Anterior cingulate cortex (tissue), 58 donors: ENCODE measurements at regions not wholly inside any gene's neighbourhood (a gene's known extent, or its start where the extent isn't known, plus 50 kb on each side); places are given as distances from the start of the nearest gene placed in this dataset.

Source experiments
- DNase-seq, 58 donors: peaks; one replicate each; lab custom pipeline; 2025; lab: John Stamatoyannopoulos, UW

GRCh38 chr3:106367496-106367895 is 498.7 kb upstream of the CBLB start:
- no peak for DNase-seq

DNA sequence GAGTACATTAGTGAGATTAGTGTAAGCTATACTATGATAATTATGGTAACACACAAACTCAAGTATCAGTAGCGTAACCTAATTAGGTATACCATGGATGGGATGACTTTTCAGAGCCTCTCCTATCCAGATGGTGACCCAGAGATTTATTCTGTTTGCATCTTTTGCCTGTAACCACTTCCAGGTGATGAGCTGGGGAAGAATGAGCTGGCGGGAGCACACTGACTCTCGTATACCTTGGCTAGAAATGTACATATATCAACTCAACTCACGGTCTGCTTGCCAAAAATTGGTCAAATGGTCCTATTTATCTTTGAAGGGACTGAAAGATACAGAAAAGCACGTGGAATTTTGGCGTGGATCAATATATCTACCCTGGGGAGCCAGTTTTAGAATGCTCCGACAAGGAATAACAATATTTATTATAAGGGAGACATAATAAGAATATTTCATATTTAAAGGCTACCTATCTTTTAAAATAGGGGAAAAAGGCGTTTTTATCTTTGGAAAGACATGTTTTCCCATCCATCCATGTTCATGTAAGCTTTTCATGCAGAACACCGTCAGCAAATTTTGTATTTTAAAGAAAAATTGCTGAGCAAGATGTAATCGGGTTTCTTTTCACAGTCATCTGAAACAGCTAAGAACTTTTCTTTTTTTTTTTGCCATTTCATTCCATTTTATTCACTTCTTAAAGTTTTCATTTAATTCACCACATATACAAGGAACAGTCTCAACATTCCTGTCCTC is 502.6 kb upstream of the CBLB start:
- no peak for DNase-seq

DNA sequence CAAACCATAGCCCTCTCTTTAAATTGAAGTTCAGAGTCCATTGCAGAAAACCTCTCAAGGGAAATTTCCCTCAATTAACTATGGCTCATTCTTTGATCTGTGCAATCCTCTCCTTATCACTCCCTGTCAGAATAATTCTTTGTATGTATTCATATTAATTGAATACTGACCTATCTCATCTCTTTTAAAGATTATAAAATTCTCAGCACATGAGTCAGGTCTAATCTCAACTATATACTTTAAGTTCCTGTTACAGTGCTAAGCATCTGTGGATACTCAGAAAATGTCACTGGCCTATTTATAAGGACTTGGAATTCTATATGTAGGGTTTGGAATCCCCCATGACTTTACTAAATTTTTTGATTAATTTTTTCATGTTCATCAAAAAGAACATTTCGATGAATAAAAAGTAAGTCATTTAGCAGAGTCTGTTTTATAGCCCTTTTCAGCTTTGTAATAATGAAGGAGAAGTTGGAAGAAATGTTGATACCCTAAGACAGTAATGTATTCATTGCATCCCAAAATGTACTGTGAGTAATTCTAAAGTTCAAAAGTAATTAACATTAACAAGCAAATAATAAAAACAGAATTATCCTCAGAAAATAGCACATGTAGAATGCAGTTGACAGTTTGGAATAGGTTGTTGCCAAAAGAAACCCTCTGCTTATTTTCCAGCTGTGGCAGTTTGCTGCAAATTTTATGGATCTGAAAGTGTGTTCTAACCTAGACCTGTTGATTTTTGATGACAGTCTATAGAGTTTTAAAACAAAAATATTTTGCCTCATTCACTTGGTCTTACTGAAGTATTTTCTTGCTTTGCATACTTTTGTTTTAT is 503.4 kb upstream of the CBLB start:
- no peak for DNase-seq

DNA sequence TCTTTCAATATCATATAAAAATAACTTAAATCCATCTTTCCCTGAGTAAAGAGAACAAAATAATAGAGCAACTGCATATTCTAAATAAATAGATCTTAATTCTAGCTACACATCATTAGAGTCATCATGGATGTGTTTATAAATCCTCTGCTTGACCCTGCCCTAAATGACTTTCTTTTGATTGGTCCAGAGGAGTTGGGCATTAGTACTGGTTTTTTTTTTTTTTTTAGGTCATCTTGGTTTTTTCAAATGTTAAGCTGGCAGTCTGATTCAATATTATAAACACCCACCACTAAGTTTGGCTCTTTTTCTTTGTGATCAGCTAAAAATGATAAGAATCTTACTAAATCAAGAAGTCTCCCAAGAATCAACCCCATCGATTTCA is 504.0 kb upstream of the CBLB start:
- no peak for DNase-seq

DNA sequence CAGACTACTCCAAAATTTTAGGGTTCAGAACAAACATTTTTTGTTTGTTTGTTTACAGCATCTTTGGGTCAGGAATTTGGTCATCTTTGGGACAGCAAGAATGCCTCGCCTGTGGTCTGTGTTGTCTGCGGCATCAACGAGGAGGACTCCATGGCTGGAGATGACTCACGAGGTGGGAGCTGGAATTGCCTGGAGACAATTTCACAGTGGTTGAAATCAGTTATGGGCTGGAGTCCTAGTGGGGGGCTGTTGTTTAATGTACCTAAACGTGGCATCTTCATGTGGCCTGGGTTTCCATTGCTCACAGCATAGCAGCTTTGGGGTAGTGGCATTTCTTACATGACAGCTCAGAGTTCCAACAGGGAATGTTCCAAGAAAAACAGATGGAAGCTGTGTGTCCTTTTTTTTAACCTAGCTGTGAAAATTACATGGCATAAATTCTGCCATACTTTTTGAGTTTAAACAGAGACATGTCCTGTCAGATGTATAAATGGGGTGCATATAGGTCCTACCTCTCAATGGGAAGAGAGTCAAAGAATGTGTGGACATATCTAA is 507.3 kb upstream of the CBLB start:
- DNase-seq: peak in 1 of 58 donors; percentile 0

DNA sequence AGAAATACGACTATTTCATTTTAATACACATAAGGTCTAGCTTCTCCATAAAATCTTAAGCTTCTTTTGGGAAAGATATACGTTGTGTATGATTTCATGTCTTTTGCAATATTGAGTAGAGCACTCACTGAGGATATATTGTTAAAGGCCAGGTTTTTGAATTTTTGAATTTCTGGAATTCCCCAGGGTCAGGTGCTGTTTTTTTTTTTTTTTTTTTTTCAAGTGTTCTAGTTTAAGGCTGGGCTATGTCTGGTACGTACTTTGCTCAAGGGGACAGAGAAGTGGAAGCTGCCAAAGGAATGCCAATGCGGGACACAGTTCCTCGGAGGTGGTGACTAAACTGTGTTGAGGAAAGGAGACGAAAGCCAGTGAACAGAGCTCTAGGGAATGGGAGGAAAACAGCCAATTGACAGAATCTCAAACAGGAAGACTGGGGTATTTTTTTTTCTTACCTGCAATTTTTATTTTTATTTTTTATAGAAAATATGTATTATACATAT is 510.5 kb upstream of the CBLB start:
- DNase-seq: no peak

DNA sequence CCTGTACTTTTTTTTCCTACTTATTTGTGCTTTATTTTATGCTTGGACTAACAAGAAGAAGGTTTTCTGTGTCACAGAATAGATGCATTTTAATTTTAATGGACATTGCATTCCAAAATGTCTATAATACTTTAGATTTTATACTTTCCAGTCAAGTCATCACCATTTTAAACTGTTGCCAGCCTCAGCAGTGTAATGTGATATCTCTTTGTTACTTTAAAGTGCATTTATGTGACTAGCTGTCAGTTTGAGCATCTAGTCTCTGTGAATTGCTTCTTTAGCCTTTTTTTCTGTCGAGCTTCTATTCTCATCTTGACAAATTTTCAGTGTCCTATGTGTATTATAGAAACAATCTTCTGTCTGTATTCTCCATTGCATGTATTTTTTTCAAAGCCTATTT is 511.4 kb upstream of the CBLB start:
- no peak for DNase-seq

- DNase-seq: no peak
These were observed 512.6 kb upstream of the CBLB start for GRCh38 chr3:106381286-106381938.

DNA sequence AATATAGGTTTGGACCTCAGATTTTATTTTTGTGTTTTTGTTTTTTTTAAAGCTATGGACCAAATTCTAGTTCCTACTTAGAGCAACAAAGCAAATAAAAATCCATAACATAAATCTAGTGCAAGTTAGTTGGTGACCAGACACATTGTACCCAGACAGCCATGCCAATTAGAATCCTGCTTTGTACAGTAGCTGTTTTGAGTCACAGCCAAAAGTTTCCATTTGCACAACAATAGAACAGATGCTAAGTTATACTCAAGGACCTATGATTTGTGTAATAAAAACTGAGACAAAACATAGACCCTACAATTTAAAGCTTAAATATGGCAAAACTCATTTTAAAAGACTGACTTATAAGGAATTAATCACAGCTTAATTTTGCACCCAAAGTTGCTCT is 513.1 kb upstream of the CBLB start:
- no peak for DNase-seq

DNA sequence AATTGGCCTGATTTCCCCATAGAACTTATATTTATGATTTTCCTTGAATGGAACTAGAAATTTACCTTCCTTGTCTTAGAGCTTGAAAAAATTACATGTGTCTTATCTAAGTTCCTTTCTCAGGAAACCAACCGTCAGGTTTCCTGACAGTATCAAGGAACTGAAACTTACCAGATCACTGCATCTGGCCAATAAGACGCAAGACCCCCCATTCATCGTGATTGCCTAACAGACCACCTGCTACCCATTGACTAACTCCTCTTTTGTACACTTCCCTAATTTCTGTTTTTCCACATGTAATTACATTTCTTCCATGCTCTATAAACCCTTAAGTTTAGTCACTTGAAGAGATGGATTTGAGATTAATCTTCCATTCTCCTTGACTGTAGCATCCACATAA is 517.2 kb upstream of the CBLB start:
- DNase-seq: no peak

DNA sequence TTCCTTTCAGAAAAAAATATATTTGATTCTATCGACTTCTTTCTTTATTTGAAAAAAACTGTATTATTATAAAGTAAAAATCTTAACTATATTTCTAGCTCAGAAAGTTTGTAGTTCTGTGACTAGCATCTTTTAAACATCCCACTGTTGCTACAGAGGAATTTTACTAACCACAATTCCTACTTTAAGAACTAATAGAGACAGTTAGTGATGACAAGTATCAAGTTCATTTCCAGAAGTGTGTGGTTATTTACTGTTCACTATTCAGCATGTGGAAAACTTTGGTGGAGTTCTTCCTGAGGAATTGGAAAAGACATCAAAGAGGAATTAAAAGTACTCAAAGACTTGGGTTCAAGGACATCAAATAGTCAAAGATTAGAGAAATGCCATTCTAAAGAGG is 524.1 kb upstream of the CBLB start:
- no peak for DNase-seq

GRCh38 chr3:106397006-106397405 is 528.2 kb upstream of the CBLB start:
- no peak for DNase-seq

DNA sequence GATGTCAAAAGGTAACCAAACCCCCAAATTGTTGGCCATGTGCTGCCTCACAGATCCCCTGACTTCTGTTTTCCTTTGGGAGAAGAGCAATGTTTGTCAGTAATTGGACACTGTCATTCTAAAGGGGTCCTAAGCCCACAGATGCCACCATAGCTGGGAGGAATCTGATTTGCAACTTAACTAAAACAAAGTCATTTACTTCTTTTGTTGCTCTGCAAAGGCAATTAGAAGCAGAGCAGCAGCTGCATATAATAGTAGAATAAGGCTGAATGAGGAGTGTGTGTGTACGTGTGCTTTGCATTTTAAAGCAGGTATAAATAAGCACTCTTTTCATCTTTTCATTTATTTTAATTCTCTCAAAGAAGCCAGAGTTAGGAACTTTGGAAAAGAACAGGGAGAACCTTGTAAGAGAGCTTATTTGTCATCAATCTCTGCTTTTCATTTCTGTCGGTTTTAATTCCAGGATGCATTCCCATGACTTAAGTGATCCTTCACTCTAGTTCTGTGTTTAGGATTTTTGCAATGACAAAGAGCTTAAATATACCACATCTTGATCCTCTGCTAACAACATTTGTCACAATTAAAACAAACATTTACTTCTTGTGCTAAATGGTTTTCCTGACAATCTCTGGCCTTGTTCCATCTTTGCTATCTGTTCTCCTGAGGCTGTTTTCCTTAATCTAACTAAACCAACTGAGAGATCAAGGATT is 530.2 kb upstream of the CBLB start:
- DNase-seq: no peak

DNA sequence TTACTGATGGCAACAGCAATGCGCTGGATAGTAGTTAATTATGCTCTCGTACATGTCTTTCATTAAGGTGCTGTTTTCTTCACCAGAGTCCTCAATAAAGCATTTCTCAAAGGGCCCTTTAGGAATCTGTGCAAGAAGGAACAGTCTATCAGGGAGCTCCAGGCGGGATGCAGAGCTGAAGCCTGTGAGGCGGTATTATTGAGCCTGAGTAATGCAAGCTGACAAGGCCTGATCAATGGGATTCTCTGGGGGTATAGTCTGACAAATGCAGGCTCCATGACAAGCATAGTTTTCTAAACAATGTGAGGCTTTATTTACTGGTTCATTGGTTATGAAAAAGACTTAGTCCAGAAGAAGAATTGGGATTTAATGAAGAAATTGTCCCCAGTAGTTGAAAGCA is 530.9 kb upstream of the CBLB start:
- peak in 1 of 58 donors; percentile 2 for DNase-seq

DNA sequence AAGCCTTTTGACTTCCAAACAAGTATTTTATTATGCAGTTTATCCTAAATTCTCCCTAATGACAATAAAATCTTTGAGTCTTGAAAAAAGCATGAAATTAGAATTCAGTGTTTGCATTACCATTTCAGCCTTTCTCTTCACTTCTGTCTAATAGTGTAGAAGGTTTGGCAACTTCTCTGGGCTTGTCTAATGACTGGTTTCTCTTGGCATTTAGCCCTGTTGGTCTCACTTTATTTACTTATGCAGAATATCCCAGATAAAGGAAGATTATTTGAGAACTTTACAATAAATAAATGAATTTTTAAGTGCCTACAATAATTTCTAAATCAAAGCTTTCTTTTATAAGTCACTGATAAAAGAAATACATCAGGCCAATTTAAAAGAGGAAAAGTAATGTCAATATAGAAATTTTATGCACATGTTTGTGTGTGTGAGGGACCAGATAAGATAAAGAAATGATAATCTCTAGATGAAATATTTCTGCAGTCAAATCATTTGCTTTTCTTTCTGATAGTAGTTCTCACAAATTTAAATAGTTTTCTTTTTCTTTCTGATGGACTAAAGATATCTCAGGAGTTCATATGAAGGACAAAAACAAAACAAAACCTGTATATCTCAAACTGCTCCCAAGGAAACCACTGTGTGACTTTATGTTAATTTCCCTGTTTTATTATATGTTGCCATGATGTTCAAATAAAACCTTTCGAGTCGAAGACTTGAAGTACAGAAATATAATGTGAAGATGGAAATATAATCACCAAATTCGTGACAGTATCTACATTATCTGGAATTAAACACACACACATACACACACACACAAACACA is 533.1 kb upstream of the CBLB start:
- DNase-seq: no peak

GRCh38 chr3:106403371-106404145 is 534.7 kb upstream of the CBLB start:
- DNase-seq: no peak

- no peak for DNase-seq
These were observed 544.9 kb upstream of the CBLB start for GRCh38 chr3:106413683-106414082.

DNA sequence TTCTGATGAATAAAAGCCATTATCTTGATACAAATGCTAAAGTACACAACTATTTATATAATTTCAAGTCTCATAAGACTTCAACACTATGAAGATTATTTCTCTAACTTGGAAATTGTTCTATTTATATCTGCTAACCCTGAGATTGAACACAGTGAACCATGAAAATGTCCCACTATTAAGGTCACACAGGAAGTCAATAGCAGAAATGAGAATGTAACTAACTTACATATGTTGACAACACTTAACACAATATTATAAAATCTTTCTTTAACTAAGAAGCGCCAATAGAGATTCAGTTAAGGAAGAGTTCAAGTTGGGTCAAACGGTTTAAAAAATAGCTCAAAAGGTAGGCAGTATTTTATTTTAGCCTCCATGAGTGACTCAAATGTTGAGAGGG is 551.8 kb upstream of the CBLB start:
- DNase-seq: no peak

DNA sequence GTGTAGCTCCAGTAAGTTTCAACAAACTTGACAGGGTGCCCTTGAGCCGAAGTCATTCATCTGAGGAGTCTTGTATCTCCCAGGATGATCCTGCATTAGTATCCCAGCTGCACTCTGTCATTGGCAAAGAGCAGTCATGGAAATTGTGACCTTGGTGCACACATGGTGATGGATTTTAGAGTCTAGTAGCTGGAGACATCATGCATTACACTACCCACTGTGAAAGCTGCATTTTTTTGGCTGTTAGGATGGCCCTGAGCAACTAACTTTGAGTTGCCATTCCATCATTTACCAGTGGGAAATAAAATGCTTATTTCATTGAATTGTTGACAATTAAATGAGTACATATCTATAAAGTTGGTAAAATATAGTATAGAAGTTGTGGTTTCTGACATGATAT is 552.6 kb upstream of the CBLB start:
- DNase-seq: no peak
